HCEC 1CT (cell line): ENCODE measurements at regions not wholly inside any gene's neighbourhood (a gene's known extent, or its start where the extent isn't known, plus 50 kb on each side); places are given as distances from the start of the nearest gene placed in this dataset.
A peak's percentile ranks its signal among the peaks of the same experiment; 100 is the strongest.

Experiments
- DNase-seq: peaks from one replicate; pipeline ENCODE4 v3.0.0-alpha.2; 2017

DNA sequence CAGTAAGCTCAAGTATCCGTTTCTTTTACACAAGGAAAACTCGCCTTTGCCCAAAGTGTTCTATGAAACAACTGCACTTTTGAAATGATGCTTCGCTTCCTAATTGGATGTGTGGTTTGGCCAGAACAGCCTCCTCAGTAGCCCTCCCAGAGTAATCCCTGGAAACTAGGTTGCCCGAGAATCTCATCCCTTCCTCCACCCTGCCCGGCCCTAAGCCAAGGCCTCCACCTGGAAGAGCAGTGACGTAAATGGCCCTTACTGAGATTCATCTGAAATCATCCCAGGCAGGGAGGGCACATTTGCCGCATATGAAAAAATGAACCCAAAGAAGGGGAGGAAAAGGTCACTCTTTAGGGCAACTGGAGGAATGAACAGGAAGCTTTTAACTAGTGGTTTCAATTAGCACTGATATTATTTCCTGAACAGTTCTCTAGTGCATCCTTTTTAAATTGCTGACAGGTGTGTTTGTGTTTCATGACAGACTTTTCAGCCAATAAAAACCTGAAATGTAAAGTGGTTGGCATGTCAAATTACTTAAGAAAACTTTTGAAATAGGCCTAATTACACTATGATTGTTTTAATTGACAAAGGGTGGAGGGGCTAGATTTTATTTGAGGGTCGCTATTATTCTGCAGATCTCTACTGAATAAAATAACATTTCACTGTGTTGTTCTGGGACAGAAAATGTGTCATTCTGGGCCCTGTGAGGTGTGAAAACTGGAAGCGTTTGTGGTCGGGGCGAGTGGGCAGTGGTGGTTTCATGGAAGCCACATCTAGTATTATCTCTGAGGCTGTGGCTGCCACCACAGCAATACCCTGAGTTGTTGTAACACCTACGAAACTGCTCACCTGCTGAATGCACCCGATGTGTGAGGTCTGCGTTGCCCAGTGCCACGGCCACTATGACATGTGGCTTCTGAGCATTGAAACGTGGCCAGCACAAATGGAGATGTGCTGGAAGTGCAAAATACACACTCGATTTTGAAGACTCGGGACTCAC lies 112.1 kb downstream of the ZIC5 start:
- DNase-seq: no peak

DNA sequence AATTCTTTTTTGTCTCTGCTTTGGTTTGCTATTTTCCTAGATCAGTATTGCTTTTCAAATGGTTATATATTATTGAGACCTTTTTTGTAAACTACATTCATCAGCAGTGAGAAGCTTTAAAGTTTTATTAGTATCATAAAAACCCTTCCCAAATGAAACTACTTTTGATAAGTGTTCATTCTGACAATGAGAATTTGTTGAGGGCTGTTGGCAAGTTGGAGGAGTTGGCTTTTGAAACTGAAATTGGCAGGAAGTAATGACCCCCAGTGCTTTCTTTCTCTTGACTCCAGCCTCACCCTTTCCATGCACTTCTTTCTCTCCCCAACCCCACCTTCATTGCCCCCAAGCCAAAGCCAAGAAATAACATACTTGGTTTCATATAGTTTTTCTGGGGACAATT lies 113.8 kb downstream of the ZIC5 start:
- DNase-seq: peak; percentile 1

DNA sequence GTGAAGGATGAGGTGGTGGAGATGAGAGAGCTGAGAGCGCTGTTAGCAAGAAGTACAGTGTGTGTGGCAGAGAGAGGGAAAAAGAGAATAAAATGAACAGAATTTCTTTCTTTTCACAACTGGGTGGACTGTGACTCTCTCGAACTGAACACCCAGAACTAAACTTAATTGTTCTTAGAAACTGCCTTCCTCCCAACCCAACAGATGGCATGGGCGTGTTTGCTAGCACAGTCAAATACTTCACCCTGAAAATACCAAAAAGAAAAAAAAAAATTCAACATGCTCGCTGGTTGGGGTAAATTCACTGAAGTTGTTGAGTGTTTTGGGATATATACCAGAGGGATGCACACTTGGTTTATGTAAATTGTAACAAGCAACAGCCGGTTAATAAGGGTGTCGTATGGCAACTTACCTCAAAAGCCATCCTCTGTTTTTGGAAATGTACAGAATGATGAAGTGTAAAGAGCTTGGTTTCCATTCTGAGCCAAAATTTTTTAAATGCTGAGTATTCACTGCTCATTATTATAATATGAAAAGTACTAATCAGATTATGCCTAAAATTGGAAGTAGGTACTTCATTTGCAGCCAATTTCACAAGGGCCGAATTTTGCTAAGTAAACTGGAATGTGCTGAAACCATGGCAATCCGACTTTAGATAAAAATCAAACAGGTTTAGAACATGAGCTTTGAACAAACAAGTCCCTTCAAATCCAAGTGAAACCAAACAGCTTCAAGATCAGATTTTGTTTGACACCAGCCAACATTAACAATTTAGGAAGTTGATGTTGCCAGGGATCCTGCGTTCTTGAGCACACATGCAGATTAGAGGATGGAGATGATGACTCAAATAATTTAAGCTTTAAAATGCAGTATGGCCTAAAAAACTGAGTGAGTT lies 115.8 kb downstream of the ZIC5 start:
- no peak for DNase-seq

DNA sequence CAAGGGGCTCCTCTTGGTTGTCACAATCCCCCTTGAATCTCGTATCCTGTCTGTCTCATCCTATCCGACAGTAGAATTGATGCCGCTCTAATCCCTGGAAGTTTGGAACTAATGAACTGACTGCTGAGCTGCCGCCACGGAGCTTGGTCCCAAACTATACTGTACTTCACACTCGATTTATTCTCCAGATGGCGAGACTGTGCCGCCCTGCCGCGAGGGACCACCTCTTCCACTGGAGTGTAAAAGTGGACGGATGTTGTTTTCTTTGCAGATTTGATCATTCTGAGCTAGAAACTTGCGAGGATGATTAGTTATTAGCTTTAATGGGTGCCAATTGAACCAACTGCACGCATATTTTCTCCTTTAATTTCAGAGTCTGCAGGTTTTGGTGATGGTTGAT lies 117.2 kb downstream of the ZIC5 start:
- DNase-seq: no peak

DNA sequence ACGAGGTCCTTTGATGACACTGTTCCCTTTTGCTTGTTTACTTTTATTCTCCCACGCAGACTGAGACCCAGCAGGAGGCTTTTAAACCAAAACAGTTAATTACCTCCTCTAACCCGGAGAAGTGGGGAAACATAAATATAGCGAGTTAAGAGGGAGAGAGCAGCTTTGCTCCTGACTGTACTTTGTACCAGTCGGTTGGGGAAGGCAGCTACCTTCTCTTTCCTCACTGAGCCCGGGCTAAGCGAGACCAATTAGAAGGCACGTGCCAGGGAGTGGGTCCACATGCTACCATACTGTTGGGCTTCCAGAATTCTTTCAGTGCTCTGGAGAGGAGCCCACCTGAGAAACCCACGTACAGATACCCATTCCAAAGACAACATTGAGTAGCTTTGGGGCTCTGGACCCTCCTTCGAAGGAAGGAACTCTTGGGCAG lies 124.2 kb downstream of the ZIC5 start:
- no peak for DNase-seq

DNA sequence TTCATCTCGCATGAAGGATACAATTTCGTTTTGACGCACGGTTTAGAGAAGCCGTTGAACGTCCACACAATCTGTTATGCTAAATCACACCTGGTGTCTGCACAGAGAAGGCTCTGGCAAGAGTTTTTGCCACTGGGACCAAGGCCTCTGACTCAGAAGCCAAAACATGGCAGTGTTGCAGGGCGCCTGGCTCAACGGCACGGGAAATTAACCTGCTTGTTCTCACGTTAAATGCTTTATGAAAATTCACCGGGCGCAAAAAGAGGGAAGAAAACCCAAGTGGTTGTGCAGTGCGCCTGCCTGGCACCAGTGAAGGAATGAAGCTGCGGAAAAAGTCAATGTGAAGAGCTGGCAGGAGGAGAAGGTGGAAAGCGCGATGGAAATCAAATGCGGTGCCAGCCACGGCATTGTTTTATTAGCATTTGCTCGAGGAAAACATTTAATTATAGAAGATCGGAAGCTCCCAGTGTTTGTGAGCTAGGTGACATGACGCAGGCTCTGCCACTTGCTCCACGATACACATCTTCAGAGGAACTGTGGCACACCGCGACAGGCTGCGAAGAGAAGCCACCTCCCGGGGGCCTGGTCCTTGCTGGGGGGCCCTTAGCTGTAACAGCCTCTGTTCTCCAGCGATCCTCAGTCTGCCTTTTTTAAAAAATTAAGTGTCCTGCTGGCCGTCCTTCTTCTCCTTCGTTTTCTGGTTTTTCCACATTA lies 126.2 kb downstream of the ZIC5 start:
- DNase-seq: no peak

DNA sequence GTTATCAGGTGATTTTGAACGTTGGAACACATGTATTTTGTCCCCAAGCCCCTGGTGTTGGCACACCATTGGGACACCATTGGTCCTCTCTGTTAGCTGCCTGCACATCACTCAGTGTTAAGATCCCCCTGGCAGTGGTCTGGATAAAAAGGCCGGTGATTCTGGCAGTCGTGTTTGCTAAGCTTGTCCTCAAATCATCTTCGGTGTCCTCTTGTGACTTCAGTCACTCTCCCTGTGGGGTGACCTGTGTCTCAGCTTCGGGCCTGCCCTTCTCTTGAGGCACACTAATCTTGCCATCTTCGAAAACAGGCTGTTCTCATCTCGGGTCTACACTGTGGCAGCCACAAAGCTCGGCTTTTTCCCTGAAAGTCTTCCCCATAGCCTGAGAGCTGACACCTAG lies 127.1 kb downstream of the ZIC5 start:
- no peak for DNase-seq

DNA sequence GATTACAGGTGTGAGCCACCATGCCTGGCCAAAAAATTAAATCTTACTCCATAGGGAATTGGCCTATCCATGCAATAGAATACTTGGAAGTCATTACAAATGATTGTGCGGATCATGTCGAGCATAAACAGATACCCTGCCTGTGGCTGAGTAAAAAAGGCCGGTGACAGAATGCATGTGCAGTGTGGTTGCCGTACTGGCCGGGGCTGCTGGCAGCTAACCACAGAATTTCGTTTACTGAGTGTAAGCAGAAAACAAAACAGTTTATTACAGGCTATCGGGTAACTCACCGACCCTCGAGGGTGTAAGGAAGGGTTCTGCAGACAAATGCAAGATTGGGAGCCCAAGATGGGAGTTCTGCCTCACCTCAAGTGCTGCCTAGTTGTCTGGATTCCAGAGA lies 127.7 kb downstream of the ZIC5 start:
- no peak for DNase-seq

DNA sequence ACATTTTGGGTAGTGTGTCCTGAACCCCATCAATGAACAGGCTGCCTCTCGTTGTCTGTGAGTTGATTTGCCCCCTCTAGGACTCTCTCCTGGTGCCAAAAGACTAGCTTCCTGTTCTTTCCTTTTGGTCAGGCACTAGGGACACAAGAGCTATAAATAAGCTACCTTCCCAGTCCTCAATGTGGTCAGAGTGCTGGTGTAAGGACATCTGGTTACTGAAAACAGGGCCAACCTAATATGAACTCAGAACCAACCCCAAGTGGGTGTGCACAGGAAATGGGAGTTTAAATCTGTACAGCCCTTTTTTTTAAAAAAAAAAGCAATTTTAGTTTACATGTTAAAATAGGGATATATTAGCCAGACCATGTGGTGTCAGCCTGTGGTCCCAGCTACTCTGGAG lies 129.2 kb downstream of the ZIC5 start:
- no peak for DNase-seq

DNA sequence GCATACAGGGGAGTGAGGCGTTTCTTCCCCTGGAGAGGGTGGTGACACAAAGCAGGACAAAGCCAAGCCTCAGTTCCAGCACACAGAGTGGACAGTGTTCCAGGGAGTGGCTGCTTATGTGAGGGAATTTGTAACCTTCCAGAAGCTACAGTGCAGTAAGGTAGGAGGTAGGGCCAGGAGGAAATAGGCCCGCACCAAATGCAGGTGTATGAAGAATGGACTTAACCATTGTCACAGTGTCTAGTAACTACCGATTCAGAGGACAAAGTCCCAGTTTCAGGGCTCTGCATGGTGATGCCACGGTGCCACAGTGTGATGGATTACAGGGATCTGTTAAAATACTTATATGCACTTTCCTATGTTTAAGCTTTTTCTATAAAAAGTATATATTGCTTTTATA lies 135.3 kb downstream of the ZIC5 start:
- no peak for DNase-seq

DNA sequence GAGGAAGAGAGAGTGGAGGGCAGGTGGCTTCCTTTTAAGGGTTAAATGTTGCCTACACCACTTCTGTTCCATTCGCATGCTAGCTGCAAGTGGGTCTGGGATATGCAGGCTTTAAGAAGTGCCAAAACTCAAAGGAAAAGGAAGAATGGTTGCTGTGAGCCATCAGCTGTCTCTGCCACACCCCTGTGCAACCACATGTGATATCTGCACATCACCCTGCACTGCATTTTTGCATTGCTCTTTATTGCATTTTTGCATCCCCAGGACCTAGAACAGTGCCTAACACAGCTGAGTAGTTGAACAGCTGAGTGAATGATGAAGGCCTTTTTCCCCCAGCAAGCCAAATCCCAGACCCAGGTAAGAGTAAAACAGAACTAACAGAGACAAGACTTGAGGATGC lies 136.1 kb downstream of the ZIC5 start:
- DNase-seq: no peak

DNA sequence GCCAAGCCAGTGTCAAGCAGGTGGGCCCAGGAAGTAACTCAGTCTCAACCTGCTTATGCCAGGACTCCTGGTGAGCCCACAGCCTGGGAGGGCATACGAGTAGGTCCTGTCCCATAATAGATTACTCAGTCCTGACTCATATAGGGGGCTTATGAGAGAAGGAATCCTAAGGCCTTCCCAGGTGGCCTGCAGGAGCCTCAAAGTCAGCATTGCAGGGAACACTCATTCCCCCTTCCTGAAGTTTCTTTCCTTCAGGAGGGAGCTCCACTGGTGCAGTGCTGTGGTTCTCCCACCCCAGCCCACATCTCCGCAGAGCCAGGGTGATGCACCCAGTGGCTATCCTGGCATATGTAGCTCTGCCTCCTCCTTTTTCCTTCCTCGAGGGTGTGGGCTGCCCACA lies 137.3 kb downstream of the ZIC5 start:
- no peak for DNase-seq

DNA sequence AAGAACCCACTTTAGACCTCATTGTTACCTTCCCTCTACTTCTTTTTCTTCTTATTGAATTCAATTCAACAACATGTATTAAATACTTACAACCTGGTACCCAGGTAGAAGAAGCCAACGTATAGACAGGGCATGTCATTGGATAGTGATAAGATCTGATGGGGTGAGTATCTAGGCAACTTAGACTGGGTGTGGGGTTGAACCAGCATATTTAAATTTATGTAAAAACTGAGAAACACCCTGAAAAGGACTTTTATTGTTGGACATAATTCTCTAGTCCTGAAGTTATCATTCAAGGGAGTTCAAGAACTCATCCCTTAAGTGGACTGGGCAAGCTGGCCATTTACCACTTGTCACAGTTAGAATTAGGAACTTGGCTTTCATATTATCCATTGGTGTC lies 139.2 kb downstream of the ZIC5 start:
- DNase-seq: no peak

DNA sequence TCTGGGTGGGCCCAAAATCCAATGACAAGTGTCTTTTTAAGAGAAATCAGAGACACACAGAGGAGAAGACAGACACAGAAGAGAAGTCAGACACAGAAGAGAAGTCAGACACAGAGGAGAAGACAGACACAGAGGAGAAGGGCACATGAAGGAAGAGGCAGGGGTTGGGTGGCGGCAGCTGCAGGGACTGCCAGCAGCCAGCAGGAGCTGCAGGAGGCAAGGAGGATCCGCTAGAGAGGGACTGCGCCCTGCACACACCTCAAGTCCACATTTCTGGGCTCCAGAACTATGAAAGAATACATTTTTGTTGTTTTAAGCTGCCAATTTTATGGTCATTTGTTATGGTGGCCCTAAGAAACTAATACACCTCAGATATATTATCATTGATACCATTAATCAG lies 140.6 kb downstream of the ZIC5 start:
- no peak for DNase-seq

DNA sequence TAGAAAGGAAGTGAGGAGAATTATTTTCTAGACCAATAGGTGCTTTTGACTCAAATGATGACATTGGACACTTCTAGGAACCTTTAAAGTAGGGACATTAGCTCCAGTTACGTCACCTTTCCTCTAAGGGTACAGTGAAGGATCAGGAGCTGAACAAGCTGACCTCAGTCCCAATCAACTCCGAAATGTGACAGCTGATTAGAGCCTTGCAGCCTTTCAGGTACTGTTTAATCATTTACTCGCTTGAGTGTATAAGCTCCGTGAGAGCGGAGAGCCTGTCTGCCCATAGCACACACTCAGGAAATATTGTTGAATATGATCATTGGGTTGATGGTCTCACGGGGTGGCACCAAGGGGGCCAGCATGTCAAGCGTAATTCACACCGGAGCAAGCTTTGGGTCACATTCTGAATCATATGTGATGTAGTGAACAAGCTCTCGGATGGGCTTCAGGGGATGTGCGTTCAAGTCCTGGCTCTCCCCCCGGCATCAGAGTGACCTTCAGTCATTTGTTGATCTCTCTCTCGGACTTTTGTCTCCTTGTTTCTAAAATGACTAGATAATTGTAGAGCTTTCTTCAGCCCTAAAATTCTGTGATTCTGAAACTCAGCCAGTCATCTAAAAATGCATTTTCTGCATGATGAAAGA lies 141.9 kb downstream of the ZIC5 start:
- no peak for DNase-seq

DNA sequence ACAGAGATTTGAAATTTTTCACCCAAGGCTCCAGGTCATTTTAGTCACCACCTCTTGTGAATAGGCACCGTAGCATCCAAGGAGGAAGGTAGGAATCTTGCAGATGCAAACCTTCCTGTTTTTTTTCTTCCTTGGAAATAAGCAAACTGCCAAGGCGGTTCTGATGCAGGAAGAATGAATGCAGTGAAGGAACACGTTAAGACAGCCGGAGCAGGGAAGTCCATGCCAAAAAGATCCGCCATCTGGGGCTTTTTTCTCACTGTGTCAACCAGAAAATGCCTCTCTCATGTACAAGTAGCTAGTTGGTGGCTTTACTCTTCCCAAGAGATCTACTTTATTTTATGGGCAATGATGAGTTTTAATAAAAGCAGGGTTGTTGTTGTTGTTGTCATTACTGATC lies 142.4 kb downstream of the ZIC5 start:
- no peak for DNase-seq

DNA sequence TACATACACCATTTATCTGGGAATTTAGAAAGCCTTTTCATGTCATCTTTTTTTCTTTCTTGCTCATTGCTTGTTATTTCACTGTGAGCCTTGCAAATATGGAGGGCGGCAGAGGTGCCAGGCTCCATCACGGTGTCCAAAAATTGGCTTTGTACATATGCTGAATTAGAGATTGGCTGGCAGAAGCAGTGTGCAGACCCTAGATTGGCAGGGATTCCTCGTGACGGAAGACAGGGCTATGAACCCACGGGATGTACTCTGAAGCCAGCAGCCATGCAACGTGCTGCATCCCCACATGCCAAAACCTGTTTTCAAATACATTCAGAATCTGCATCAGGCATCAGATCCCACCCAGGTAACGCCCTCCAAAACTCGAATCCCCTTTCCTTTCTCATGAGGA lies 142.8 kb downstream of the ZIC5 start:
- DNase-seq: no peak

DNA sequence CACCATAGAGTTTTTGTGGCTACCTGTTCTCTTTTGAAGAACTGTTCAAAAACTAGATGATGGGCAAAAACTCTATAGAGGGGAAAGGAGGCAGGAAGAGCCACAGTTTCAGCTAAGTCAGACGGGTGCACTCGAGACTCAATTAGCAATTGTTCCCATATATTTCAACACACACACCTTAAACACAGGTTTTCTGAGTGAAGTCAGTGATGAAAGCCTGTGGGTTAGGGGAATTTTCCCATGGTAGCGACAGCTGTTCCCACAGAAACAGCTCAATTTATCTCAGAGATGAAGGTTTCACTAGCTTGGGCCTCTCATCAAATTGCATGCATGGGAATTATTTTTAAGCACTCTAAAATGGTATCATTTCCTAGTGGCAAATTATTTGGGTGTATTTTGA lies 143.4 kb downstream of the ZIC5 start:
- no peak for DNase-seq

DNA sequence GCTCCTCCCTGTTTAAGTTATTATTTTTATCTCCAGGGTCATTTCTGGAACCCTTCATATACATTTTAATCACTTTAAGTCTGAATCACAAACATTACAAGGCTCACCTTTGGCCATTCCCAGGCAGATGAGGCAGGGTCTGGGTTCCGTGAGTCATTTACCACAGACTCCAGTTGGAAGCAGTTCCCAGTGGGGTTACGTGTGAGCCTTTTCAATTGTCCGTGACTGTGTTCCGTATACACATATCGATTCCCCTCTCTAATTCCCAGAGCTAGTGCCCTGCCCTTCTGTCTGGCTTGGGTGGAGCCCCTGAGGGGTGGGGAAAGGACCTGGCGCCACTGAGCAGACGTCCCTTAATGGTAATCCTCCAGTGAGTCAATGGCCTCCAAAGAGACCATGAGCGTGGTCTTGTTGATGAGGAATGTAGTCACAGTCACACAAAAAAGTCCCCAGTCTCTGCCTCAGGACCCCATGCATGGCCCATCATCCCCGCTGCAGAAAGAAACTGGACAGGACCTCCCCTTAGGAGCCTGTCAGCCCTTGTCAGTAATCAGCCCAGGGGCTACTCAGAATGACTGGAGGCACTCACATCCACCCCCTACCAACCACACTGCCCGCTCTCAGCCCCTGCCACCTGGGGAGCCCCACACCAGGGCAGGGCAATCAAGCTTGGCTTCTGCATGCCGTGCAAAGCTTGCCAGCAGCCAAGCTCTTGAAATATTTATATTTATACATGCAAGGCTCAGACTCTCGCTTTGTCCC lies 144.4 kb downstream of the ZIC5 start:
- no peak for DNase-seq

DNA sequence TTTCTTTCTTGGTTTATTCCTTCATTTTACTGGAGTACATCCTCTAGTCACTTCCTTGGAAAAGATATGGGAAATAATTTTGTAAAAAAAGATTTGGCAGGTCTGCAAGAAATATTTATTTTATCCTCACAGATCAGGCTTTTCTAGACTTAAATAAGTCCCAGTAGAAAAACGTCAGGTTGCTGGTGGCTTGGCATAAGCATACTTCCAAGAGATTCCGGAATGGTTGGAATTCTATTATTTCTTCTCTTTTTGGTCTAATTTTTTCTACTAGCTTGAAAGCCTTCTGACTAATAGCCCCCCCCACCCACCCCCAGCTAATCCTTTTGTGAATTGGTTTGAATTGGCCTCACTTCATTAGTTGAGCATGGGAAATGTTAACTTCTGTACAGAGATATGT lies 147.6 kb downstream of the ZIC5 start:
- DNase-seq: no peak

DNA sequence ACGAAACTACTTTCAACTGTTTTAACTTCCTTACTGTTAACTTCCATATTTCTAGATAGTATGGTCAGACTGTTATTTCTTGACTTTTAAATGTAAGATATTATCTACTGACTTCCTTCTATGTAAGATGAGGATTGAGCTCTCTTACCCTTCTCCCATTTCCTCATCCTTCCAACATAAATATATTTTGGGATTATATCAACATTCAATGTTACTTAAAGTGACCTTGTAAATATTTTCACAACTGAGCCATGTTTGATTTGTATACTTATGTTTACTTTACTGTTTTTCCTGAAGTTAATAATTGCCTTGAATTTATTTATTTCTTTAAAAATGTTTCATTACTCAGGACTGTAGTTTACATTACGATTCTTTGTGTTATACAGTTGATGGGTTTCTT lies 148.7 kb downstream of the ZIC5 start:
- DNase-seq: no peak

DNA sequence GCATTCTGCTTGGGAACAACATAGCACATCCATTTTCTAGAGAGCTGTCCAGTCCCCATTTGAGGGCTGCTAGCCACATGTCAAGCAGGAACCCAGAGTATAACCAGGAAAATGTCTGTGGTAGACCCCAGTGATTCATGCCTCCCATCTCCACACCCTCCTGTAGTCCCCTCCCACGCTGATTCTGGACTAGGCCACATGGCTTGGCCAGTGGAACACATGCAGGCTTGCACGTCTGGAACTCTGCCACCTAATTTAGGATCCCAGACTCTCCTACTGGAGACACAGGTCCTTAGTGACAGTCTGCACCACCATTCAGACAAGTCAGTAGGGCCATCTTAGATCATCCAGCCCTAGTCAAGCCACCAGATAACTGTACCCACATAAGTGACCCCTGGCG lies 149.8 kb downstream of the ZIC5 start:
- no peak for DNase-seq
